CD4-positive, alpha-beta T cell treated with Interleukin-6 at 100 ng/mL for 8 hours (primary cell): ENCODE measurements at regions not wholly inside any gene's neighbourhood (a gene's known extent, or its start where the extent isn't known, plus 50 kb on each side); places are given as distances from the start of the nearest gene placed in this dataset.

Experiments
- DNase-seq: peaks from one replicate; pipeline ENCODE4 v3.0.0-alpha.2; 2020; ENCODE audit warnings: mixed read lengths, low spot score

GRCh38 chr1:157291083-157291482 lies 152.9 kb upstream of the ETV3 start:
- DNase-seq, result no peak

DNA sequence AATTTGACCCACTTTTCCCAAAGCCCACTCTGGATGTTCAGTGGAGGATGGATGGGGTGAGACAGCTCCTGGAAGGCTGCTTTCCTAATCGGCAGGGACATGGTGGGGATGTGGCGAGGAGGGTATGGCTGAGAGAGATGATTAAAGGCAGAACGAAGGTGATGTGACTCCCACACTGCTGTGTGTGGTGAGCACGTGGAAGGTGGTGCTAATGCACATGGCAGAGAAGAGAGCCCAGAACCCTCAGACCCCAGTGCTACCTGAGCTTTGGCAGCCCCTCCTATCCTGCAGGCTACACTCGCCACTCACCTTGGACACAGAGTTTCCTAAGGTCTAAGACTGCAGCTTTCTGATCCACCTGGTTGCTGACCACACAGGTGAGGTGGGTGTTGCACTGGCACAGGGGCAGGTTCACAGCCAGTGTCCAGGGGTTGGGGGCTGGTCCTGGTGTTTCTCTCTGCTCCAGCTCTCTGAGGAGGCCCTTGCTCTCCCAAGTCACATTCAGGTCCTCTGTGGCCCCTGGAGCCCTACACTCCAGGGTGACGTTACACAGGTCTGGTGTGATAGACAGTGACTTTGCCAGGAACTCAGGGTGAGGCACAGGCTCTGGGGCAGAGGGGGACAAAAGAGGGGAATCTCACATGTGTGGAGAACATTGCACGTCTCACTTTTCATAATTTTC lies 151.4 kb upstream of the ETV3 start:
- no peak for DNase-seq

DNA sequence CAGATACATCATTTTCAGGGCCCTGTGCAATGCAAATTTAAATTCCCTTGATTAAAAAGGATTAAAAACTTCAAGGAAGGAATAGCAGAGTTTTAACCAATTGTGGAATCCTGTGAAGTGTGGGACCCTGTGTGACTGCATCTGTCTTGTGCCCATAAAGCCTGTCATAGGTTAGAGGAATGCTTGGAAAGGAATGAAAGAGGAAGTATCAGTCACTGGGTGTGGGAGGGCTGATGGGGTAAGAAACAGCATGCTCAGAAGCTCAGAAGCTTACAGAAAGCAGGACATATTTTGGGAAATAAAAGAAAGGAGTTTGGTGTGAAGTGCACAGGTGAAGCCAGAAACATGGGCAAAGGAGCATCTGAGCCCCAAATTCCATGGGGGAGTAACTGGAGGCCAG lies 150.8 kb upstream of the ETV3 start:
- DNase-seq, result no peak

DNA sequence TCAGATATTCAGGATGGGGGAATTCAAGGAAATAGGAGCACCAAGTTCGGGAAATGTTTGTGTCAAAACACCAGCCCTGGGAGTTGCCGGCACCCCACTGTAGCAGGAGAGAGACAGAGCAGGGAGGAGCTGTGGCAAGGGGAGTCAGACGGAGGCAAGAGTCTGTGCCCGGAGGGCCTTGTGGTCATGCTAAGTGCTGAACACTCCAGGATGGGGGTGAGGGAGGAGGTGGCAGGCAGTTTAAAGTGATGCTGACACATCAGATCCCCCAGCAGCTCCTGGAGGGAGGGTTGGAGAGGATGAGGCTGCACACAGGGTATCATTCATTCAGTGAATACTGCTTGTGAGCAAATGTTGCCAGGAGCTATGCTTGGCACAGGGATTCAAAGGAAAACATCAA lies 150.3 kb upstream of the ETV3 start:
- no peak for DNase-seq

GRCh38 chr1:157288006-157288405 lies 149.8 kb upstream of the ETV3 start:
- DNase-seq, result no peak

DNA sequence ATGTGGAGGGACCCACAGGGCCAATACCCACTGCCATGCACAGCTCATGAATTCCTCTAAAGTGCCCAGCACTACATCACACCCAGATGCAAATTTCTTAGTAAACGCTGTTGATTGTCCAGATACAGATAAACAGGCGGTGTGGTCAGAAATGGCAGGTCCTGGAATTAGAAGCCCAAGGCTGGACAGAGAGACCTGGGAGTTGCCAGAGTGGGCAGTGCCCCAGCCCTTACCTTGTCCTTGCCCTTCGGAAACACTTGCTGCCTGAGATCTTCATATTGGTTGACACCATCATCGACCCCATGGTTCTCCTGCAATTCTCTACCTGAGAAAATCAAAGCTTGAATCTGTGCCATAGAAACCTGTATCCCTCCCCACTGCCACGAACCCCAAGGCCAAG lies 149.3 kb upstream of the ETV3 start:
- no peak for DNase-seq

GRCh38 chr1:157286646-157287420 lies 148.6 kb upstream of the ETV3 start:
- DNase-seq, result no peak

GRCh38 chr1:157286096-157286495 lies 147.9 kb upstream of the ETV3 start:
- DNase-seq, result no peak

GRCh38 chr1:157284451-157284850 lies 146.3 kb upstream of the ETV3 start:
- DNase-seq, result no peak

DNA sequence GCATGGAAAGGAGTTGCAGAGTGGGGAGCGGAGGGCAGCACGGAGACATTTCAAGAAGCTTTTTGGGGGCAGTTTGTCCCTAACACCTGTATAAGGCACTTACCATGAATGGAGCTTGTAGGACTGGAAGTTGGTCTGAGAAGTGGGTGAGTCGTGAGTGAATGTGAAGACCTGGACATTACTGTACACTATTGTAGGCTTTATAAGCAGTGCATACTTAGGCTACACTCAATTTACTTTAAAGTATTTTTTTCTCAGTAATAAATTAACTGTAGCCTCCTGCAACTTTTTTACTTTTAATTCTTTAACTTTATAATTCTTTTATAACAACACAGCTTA lies 141.6 kb upstream of the ETV3 start:
- no peak for DNase-seq

DNA sequence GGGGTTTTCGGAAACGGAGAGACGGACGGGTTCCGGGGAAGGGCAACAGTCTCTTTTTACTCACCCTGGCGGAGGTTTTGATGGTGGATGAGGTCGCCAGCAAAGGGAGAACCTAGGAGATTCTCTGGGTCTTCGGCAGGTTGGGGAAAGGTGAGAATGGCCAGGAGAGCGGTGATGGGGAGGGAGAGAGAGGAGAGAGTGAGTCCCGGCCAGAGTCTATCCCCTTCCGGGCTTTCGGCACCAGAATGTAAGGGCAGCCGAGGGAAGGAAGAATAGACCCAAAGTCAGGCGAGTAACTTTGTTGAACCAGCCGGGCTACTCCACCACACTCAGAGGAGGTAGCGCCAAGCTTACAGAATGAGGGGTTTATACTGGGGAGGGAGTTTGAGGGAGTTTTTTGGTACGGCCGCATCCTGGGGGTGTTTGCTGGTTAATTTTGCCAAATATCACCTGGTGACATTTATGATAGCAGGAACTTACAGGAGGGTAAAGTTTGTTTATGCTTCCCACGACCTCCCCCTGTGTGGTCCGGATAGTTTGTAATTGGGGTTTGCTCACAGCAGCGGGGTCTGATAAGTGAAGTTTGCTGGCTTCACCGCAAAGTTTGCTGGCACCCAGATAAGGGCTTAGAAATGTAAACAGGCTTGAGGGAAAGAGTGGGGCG lies 141.1 kb upstream of the ETV3 start:
- DNase-seq, result no peak

GRCh38 chr1:157278383-157279137 lies 140.4 kb upstream of the ETV3 start:
- no peak for DNase-seq

GRCh38 chr1:157277913-157278312 lies 139.7 kb upstream of the ETV3 start:
- DNase-seq, result no peak

- no peak for DNase-seq
Observed at GRCh38 chr1:157277281-157277680, 139.1 kb upstream of the ETV3 start.

DNA sequence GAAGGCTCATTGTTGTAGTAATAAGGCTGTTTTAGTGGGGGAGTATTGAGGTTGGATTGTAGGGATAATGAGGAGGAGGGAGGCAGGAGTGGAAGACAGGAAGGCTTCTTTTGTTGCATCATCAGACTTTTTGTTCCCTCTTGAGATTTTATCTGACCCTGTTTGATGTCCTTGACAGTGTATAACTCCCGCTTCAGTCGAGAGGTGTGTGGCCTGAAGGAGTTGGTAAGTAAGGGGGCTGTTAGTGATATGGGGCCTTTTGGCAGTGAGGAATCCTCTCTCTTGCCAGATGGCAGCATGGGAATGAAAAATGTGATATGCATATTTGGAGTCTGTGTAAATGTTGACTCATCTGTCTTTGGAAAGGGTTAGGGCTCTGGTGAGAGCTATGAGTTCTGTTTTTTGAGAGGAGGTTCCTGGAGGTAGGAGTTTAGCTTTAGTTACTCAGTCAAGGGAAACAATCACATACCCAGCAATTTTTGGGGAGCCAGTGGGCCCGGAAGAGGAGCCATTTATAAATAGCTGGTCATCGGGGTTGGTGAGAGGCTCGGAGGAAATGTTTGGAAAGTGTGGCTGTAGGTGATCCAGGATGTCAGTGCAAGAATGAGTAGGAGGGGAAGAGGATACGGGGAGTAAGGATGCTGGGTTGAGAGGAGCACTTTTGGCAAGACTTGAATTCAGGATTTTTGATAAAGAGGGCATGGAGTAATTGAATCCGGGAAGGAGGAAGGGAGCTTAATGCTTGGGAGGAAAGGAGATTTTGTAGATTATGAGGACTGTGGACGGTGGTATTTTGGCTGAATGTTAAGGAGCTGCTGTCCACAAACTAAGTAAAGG lies 136.7 kb upstream of the ETV3 start:
- DNase-seq, result no peak

DNA sequence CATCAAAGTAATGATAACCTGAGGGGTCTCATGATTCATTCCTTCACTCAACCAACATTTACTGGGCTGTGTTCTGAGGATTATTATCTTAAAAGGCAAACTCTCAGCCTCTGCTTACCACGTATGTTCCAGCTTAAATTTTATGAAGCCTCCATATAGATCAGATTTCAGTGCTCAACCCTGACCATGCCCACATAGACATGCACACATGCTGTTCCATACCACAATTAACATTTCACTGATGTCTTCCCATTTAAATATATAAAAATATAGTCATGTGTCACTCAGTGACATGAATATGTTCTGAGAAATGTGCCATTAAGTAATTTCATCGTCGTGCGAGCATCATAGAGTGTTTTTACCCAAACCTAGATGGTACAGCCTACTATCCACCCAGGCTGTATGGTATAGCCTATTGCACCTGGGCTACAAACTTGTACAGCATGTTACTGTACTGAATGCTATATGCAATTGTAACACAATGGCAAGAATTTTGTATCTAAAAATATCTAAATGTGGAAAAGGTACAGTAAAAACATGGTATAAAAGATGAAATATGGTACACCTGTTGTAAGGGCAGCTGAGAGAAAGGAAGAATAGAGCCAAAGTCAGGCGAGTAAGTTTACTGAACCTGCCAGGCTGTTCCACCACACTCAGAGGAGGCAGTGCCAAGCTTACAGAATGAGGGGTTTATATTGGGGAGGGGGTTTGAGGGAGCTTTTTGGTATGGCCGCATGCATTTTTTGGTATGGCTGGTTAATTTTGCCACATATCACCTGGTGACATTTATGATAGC lies 134.7 kb upstream of the ETV3 start:
- DNase-seq, result no peak

DNA sequence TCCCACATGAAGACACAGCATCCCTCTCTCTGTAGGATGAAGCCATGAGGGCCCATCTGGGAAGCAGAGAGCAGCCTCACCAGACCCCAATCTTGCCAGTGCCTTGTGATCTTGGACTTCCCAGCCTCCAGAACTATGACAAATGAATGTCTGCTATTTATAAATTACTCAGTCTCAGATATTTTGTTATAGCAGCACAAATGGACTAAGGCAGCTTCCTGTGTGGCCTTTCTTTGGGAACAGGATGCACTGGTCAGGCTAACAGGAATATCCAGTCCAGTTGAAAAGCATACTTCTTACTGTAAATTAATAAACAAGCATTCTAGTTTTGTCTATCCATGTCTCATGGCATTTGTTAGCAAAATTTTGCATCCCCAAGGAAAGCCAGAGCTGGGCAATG lies 134.1 kb upstream of the ETV3 start:
- no peak for DNase-seq

GRCh38 chr1:157270705-157271274 lies 132.6 kb upstream of the ETV3 start:
- DNase-seq, result no peak

DNA sequence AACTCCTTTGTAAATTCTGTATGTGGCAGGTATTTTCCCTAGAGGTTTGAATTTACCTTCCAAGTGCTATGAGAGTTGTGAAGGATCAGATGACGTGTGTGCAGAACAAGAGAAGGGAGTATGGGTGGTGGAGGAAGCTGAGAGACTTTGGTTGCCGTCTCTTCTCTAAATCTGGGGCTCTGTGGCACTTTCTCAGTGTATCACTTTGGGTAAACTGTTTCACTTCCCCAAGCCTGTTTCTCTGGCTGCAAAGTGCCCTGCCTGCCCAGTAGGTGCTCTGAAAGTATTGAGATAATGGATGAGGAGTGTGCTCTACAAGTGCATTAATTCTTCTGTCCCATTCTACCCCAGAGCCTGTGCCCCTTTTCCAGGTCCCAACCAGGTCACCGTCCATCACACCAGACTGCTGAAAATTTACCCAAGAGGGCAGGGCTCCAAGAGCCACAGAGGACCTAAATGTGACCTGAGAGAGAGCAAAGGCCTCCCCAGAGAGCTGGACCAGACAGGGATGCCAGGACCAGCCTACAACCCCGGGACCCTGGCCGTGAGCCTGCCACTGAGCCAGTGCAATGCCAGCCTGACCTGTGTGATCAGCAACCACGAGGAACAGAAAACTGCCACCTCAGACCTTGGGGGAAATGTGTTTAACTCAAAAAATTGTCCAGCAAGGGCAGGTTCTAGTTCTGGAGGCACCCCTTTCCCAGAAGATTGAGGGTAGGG lies 131.6 kb upstream of the ETV3 start:
- DNase-seq, result no peak

DNA sequence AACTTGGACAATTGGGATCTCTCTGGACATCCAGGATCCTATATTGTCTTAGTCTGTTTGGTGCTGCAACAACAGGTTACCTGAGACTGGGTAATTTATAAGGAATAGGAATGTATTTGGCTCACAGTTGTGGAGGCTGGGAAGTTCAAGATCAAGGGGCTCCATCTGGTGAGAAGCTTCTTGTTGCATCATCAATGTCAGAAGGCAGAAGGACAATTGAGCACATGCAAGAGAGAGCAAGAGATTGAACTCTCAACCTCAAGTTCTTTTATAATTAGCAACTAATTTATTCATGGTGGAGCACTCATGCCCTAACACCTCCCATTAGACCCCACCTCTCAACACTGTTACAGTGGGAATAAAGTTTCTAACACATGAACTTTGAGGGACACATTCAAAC lies 124.7 kb upstream of the ETV3 start:
- no peak for DNase-seq
